GM23248 (cell line): ENCODE measurements at regions not wholly inside any gene's neighbourhood (a gene's known extent, or its start where the extent isn't known, plus 50 kb on each side); places are given as distances from the start of the nearest gene placed in this dataset.

Experiments used
- EZH2 ChIP-seq: fragments of 200-600 bp; sonication (generic); IDR thresholded peaks from 2 replicates; pipeline ENCODE4 v1.6.1; 2018; ENCODE audit warnings: antibody characterized with exemption, mild to moderate bottlenecking; ENCODE audit not compliant: insufficient read depth, poor library complexity, severe bottlenecking
- EZH2phosphoT487 ChIP-seq: fragments of 200-600 bp; sonication (generic); IDR thresholded peaks from 2 replicates; pipeline ENCODE4 v1.6.1; 2018; ENCODE audit warnings: antibody characterized with exemption, moderate library complexity, mild to moderate bottlenecking, low read depth; ENCODE audit not compliant: insufficient read depth

- TF ChIP-seq EZH2 = no peak
- no peak for TF ChIP-seq EZH2phosphoT487
Measured at GRCh38 chr10:33123680-33124079, 165.7 kb upstream of the ITGB1 start.
